Hepatocyte (in vitro differentiated cells): ENCODE measurements at regions not wholly inside any gene's neighbourhood (a gene's known extent, or its start where the extent isn't known, plus 50 kb on each side); places are given as distances from the start of the nearest gene placed in this dataset.
"Not testable (repeated sequence)": the region's sequence is repeated elsewhere in the genome, so short reads cannot be mapped to it uniquely, and the experiment has no call there.

ENCODE experiments used
- DNase-seq: peaks from one replicate; pipeline ENCODE4 v3.0.0-alpha.2; 2016; ENCODE audit warnings: low spot score
- H2AFZ ChIP-seq: fragments of 200-600 bp; sonication (generic); 2 replicates; pipeline ENCODE4 v1.6.0; 2016; ENCODE audit warnings: antibody characterized with exemption, mild to moderate bottlenecking
- H3K27ac ChIP-seq: fragments of 200-600 bp; sonication (generic); 2 replicates; pipeline ENCODE4 v1.5.1; 2016; ENCODE audit warnings: mild to moderate bottlenecking
- H3K27me3 ChIP-seq: fragments of 200-600 bp; sonication (generic); 2 replicates; pipeline ENCODE4 v1.6.1; 2016
- H3K36me3 ChIP-seq: fragments of 200-600 bp; sonication (generic); replicated peaks from 2 replicates; pipeline ENCODE4 v1.5.1; 2016; ENCODE audit warnings: low read depth; ENCODE audit not compliant: insufficient read depth
- H3K4me1 ChIP-seq: fragments of 200-600 bp; sonication (generic); 2 replicates; pipeline ENCODE4 v1.5.1; 2016; ENCODE audit warnings: mild to moderate bottlenecking, moderate library complexity; ENCODE audit not compliant: insufficient read depth
- H3K4me2 ChIP-seq: fragments of 200-600 bp; sonication (generic); 2 replicates; pipeline ENCODE4 v1.6.0; 2016
- H3K4me3 ChIP-seq: fragments of 200-600 bp; sonication (generic); 2 replicates; pipeline ENCODE4 v1.5.1; 2016; ENCODE audit warnings: mild to moderate bottlenecking
- H3K79me2 ChIP-seq: fragments of 200-600 bp; sonication (generic); 2 replicates; pipeline ENCODE4 v1.6.0; 2017; ENCODE audit warnings: mild to moderate bottlenecking
- H3K9me2 ChIP-seq: fragments of 200-600 bp; sonication (generic); replicated peaks from 2 replicates; pipeline ENCODE4 v1.6.0; 2017; ENCODE audit warnings: mild to moderate bottlenecking; ENCODE audit not compliant: insufficient read depth
- H3K9me3 ChIP-seq: fragments of 200-600 bp; sonication (generic); 2 replicates; pipeline ENCODE4 v1.5.1; 2016; ENCODE audit warnings: low read depth, mild to moderate bottlenecking
- H4K20me1 ChIP-seq: fragments of 200-600 bp; sonication (generic); 2 replicates; pipeline ENCODE4 v1.6.0; 2016; ENCODE audit warnings: mild to moderate bottlenecking; ENCODE audit not compliant: insufficient read depth, poor library complexity, severe bottlenecking
- EZH2 ChIP-seq: fragments of 200-600 bp; sonication (generic); IDR thresholded peaks from 2 replicates; pipeline ENCODE4 v1.6.1; 2016; ENCODE audit warnings: antibody characterized with exemption, mild to moderate bottlenecking, borderline replicate concordance
- EZH2phosphoT487 ChIP-seq: fragments of 200-600 bp; sonication (generic); IDR thresholded peaks from one replicate; pipeline ENCODE4 v1.6.1; 2018; ENCODE audit warnings: antibody characterized with exemption, mild to moderate bottlenecking, low read depth, moderate library complexity; ENCODE audit not compliant: unreplicated experiment, severe bottlenecking
- WGBS: methylation state at CpG from one replicate; pipeline ENCODE4 v1.1.6; 2016; ENCODE audit warnings: low lambda C conversion rate; ENCODE audit errors: missing lambda C conversion rate; 5-methylcytosine and 5-hydroxymethylcytosine counted together
- TF ChIP-seq, protein P1 (sequence below): fragments of 200-600 bp; sonication (generic); IDR thresholded peaks from 2 replicates; pipeline ENCODE4 v1.5.1; 2016; ENCODE audit warnings: antibody characterized with exemption, mild to moderate bottlenecking; ENCODE audit not compliant: poor library complexity

GRCh38 chr16:31678649-31679325, 151.1 kb downstream of the AHSP start:
- no peaks in the 10 kb centered on the region for H3K79me2 ChIP-seq
- H3K4me2 ChIP-seq: no peak overlapping the region
- no peak overlapping the region for H3K4me3 ChIP-seq
- no peaks in the 10 kb centered on the region for H4K20me1 ChIP-seq
- H3K4me1 ChIP-seq: no peaks in the 10 kb centered on the region
- H2AFZ ChIP-seq: no peak overlapping the region
- H3K9me3 ChIP-seq: no peaks in the 10 kb centered on the region
- WGBS: 71% methylated on average over 7 of the region's 7 CpGs
- no peak for TF ChIP-seq EZH2phosphoT487
- TF ChIP-seq EZH2: no peak
- TF ChIP-seq, protein P1, sequence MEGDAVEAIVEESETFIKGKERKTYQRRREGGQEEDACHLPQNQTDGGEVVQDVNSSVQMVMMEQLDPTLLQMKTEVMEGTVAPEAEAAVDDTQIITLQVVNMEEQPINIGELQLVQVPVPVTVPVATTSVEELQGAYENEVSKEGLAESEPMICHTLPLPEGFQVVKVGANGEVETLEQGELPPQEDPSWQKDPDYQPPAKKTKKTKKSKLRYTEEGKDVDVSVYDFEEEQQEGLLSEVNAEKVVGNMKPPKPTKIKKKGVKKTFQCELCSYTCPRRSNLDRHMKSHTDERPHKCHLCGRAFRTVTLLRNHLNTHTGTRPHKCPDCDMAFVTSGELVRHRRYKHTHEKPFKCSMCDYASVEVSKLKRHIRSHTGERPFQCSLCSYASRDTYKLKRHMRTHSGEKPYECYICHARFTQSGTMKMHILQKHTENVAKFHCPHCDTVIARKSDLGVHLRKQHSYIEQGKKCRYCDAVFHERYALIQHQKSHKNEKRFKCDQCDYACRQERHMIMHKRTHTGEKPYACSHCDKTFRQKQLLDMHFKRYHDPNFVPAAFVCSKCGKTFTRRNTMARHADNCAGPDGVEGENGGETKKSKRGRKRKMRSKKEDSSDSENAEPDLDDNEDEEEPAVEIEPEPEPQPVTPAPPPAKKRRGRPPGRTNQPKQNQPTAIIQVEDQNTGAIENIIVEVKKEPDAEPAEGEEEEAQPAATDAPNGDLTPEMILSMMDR: no peak
- no peak for DNase-seq
- no peak overlapping the region for H3K27ac ChIP-seq
- H3K27me3 ChIP-seq: no peaks in the 10 kb centered on the region
- no peaks in the 10 kb centered on the region for H3K9me2 ChIP-seq
- H3K36me3 ChIP-seq: no peaks in the 10 kb centered on the region

DNA sequence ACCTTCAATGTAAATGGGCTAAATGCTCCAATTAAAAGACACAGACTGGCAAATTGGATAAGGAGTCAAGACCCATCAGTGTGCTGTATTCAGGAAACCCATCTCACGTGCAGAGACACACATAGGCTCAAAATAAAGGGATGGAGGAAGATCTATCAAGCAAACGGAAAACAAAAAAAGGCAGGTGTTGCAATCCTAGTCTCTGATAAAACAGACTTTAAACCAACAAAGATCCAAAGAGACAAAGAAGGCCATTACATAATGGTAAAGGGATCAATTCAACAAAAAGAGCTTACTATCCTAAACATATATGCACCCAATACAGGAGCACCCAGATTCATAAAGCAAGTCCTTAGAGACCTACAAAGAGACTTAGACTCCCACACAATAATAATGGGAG, 161.6 kb downstream of the AHSP start:
- not testable (repeated sequence) for H3K9me3 ChIP-seq, H3K4me3 ChIP-seq, H3K79me2 ChIP-seq, H3K36me3 ChIP-seq, DNase-seq, H3K27me3 ChIP-seq, H3K4me1 ChIP-seq, H3K4me2 ChIP-seq, H3K9me2 ChIP-seq, H2AFZ ChIP-seq, H3K27ac ChIP-seq, H4K20me1 ChIP-seq
- WGBS: 56% methylated on average over 2 of the region's 2 CpGs

DNA sequence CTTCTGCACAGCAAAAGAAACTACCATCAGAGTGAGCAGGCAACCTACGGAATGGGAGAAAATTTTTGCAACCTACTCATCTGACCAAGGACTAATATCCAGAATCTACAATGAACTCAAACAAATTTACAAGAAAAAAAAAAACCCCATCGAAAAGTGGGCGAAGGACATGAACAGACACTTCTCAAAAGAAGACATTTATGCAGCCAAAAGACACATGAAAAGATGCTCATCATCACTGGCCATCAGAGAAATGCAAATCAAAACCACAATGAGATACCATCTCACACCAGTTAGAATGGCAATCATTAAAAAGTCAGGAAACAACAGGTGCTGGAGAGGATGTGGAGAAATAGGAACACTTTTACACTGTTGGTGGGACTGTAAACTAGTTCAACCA, 164.6 kb downstream of the AHSP start:
- H3K9me3 ChIP-seq, H2AFZ ChIP-seq, DNase-seq, H3K9me2 ChIP-seq, H3K36me3 ChIP-seq, H3K4me3 ChIP-seq, H4K20me1 ChIP-seq, H3K27me3 ChIP-seq, H3K79me2 ChIP-seq, H3K4me1 ChIP-seq, H3K4me2 ChIP-seq, H3K27ac ChIP-seq: not testable (repeated sequence)
- 69% methylated on average over 3 of the region's 3 CpGs for WGBS

DNA sequence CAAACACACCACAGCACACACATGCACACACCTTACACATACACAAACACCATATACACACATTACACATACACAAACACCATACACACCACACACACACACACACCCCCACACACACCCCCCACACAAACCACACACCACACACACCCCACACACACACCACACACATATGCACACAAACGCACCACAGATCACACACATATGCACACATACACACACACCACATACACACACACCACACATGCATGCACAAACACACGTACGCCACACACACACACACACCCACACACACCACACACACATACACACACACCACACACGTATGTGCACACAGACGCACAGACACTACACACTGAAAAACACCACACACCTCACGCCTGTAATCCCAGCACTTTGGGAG, 166.0 kb downstream of the AHSP start:
- WGBS: 98% methylated on average over 6 of the region's 6 CpGs

More for the DNA sequence above, 166.0 kb downstream of the AHSP start:
- Histone ChIP-seq H3K9me2 (no peaks in the 10 kb centered on the region), H3K36me3 (no peaks in the 10 kb centered on the region), H3K4me1 (no peaks in the 10 kb centered on the region), H4K20me1 (no peaks in the 10 kb centered on the region), H3K79me2 (no peaks in the 10 kb centered on the region), H3K9me3 (no peaks in the 10 kb centered on the region), H2AFZ (no peak overlapping the region), H3K4me2 (no peak overlapping the region), H3K27me3 (no peaks in the 10 kb centered on the region), H3K4me3 (no peak overlapping the region), H3K27ac (no peak overlapping the region)
- TF ChIP-seq EZH2phosphoT487: no peak
- TF ChIP-seq EZH2: no peak
- TF ChIP-seq, protein P1: no peak
- no peak for DNase-seq
